ENCODE measurements at regions not wholly inside any gene's neighbourhood (a gene's known extent, or its start where the extent isn't known, plus 50 kb on each side); places are given as distances from the start of the nearest gene placed in this dataset.

- no peak for DNase-seq
Observed at GRCh38 chr18:76179257-76179656, 315.8 kb downstream of the ZNF516 start.

- DNase-seq, result no peak
Observed at GRCh38 chr18:76177160-76177559, 317.9 kb downstream of the ZNF516 start.

- DNase-seq, result no peak
Observed at GRCh38 chr18:76174451-76174850, 320.6 kb downstream of the ZNF516 start.

- no peak for DNase-seq
Observed at GRCh38 chr18:76169733-76170132, 325.3 kb downstream of the ZNF516 start.

GRCh38 chr18:76167845-76168621 is 327.0 kb downstream of the ZNF516 start:
- no peak for DNase-seq

- DNase-seq, result no peak
Observed at GRCh38 chr18:76167410-76167809, 327.6 kb downstream of the ZNF516 start.

GRCh38 chr18:76162886-76163285 is 332.2 kb downstream of the ZNF516 start:
- DNase-seq, result no peak

- no peak for DNase-seq
Observed at GRCh38 chr18:76161983-76162382, 333.1 kb downstream of the ZNF516 start.

GRCh38 chr18:76153691-76154090 is 341.4 kb downstream of the ZNF516 start:
- DNase-seq, result no peak

- DNase-seq, result no peak
Observed at GRCh38 chr18:76149734-76150133, 345.3 kb downstream of the ZNF516 start.

- no peak for DNase-seq
Observed at GRCh38 chr18:76149284-76149683, 345.8 kb downstream of the ZNF516 start.

- no peak for DNase-seq
Observed at GRCh38 chr18:76145521-76146376, 349.3 kb downstream of the ZNF516 start.

GRCh38 chr18:76144844-76145243 is 350.2 kb downstream of the ZNF516 start:
- no peak for DNase-seq

GRCh38 chr18:76142611-76143010 is 352.4 kb downstream of the ZNF516 start:
- no peak for DNase-seq

GRCh38 chr18:76139844-76140243 is 355.2 kb downstream of the ZNF516 start:
- no peak for DNase-seq

- DNase-seq, result no peak
Observed at GRCh38 chr18:76137216-76137615, 357.8 kb downstream of the ZNF516 start.

- DNase-seq, result no peak
Observed at GRCh38 chr18:76136701-76137100, 358.3 kb downstream of the ZNF516 start.

- DNase-seq, result no peak
Observed at GRCh38 chr18:76134628-76135027, 360.4 kb downstream of the ZNF516 start.

GRCh38 chr18:76133873-76134272 is 361.2 kb downstream of the ZNF516 start:
- DNase-seq, result no peak

- DNase-seq, result peak in 1 of 2 donors; percentile 15
Observed at GRCh38 chr18:76131738-76132137, 363.3 kb downstream of the ZNF516 start.

GRCh38 chr18:76130845-76131244 is 364.2 kb downstream of the ZNF516 start:
- DNase-seq, result no peak

- DNase-seq, result no peak
Observed at GRCh38 chr18:76126327-76126726, 368.7 kb downstream of the ZNF516 start.

- no peak for DNase-seq
Observed at GRCh38 chr18:76121011-76121410, 374.0 kb downstream of the ZNF516 start.

- DNase-seq, result no peak
Observed at GRCh38 chr18:76115580-76115979, 379.5 kb downstream of the ZNF516 start.

Data from stimulated activated CD4-positive, alpha-beta T cell treated with anti-CD3 and anti-CD28 coated beads, Interleukin-2, amount 100 ng/mL, for 24 hours (primary cell).